ENCODE measurements at regions not wholly inside any gene's neighbourhood (a gene's known extent, or its start where the extent isn't known, plus 50 kb on each side); places are given as distances from the start of the nearest gene placed in this dataset.

- no peak for TF ChIP-seq POLR2AphosphoS5 (IDR thresholded peaks at IDR 0.05; ENCODE audit: low read depth, low read length)
- TF ChIP-seq POLR2A (IDR thresholded peaks at IDR 0.05; ENCODE audit: low read depth, low read length), result no peak
These were observed 239.4 kb upstream of the SKOR2 start for GRCh38 chr18:47490882-47491281.

All from GM12891 (cell line).